ENCODE measurements at regions not wholly inside any gene's neighbourhood (a gene's known extent, or its start where the extent isn't known, plus 50 kb on each side); places are given as distances from the start of the nearest gene placed in this dataset.

- DNase-seq (ENCODE audit: low read depth) = no peak
These were observed 243.7 kb upstream of the SP8 start for GRCh38 chr7:21030237-21030871.

GRCh38 chr7:21041252-21041651, 254.6 kb upstream of the SP8 start:
- no peak for DNase-seq (ENCODE audit: low read depth)

- DNase-seq (ENCODE audit: low read depth) = no peak
These were observed 255.0 kb upstream of the SP8 start for GRCh38 chr7:21041666-21042065.

- DNase-seq (ENCODE audit: low read depth) = no peak
These were observed 257.7 kb upstream of the SP8 start for GRCh38 chr7:21044384-21044783.

- no peak for DNase-seq (ENCODE audit: low read depth)
These were observed 258.4 kb upstream of the SP8 start for GRCh38 chr7:21044913-21045568.

GRCh38 chr7:21051865-21052264, 265.2 kb upstream of the SP8 start:
- no peak for DNase-seq (ENCODE audit: low read depth)

- DNase-seq (ENCODE audit: low read depth) = no peak
These were observed 267.9 kb upstream of the SP8 start for GRCh38 chr7:21054427-21055112.

GRCh38 chr7:21059069-21059468, 272.4 kb upstream of the SP8 start:
- no peak for DNase-seq (ENCODE audit: low read depth)

- DNase-seq (ENCODE audit: low read depth) = no peak
These were observed 276.4 kb upstream of the SP8 start for GRCh38 chr7:21063106-21063505.

GRCh38 chr7:21064698-21065648, 278.3 kb upstream of the SP8 start:
- DNase-seq (ENCODE audit: low read depth) = no peak

GRCh38 chr7:21066221-21066620, 279.5 kb upstream of the SP8 start:
- no peak for DNase-seq (ENCODE audit: low read depth)

GRCh38 chr7:21067216-21067615, 280.5 kb upstream of the SP8 start:
- DNase-seq (ENCODE audit: low read depth) = no peak

GRCh38 chr7:21070571-21071090, 283.9 kb upstream of the SP8 start:
- DNase-seq (ENCODE audit: low read depth) = no peak

- no peak for DNase-seq (ENCODE audit: low read depth)
These were observed 285.1 kb upstream of the SP8 start for GRCh38 chr7:21071561-21072501.

- no peak for DNase-seq (ENCODE audit: low read depth)
These were observed 289.4 kb upstream of the SP8 start for GRCh38 chr7:21076054-21076453.

GRCh38 chr7:21076574-21076973, 289.9 kb upstream of the SP8 start:
- no peak for DNase-seq (ENCODE audit: low read depth)

GRCh38 chr7:21077602-21078001, 290.9 kb upstream of the SP8 start:
- DNase-seq (ENCODE audit: low read depth) = no peak

- no peak for DNase-seq (ENCODE audit: low read depth)
These were observed 297.6 kb upstream of the SP8 start for GRCh38 chr7:21084286-21084685.

GRCh38 chr7:21086688-21087087, 300.0 kb upstream of the SP8 start:
- DNase-seq (ENCODE audit: low read depth) = no peak

GRCh38 chr7:21089653-21090052, 303.0 kb upstream of the SP8 start:
- no peak for DNase-seq (ENCODE audit: low read depth)

Data from stimulated activated CD8-positive, alpha-beta memory T cell treated with anti-CD3 and anti-CD28 coated beads, Interleukin-12 subunit alpha, Interleukin-12 subunit beta, amount 100 ng/mL, for 4 hours (primary cell).